Right lobe of liver (tissue), 6 donors: ENCODE measurements at regions not wholly inside any gene's neighbourhood (a gene's known extent, or its start where the extent isn't known, plus 50 kb on each side); places are given as distances from the start of the nearest gene placed in this dataset.

Experiments
- ATAC-seq, 4 donors: fragments of 200-7000 bp; cut with Tn5 transposase; one replicate each; pipeline ENCODE4 v1.9.1; 2020; ENCODE audit warnings: mild to moderate bottlenecking in 4 of 4, moderate library complexity in 4 of 4
- DNase-seq, 3 donors: peaks; one replicate each; pipeline ENCODE4 v3.0.0-alpha.2; 2020
- H3K27ac ChIP-seq, 3 donors: fragments of 200-600 bp; one replicate each; pipeline ENCODE4 v1.8.0; 2022
- H3K27me3 ChIP-seq, 2 donors: fragments of 200-600 bp; one replicate each; pipeline ENCODE4 v1.8.0; 2022
- H3K36me3 ChIP-seq, 4 donors: fragments of 200-600 bp; sonication (generic) in 1 of 4; one replicate each; pipeline versions ENCODE4 v1.5.1 to v1.8.0; 2017 to 2022; ENCODE audit warnings: control low read depth in 1 of 4
- H3K4me1 ChIP-seq, 4 donors: fragments of 200-600 bp; sonication (generic) in 1 of 4; one replicate each; pipeline versions ENCODE4 v1.5.1 to v1.8.0; 2017 to 2022; ENCODE audit warnings: control low read depth in 1 of 4
- H3K4me3 ChIP-seq, 3 donors: fragments of 200-600 bp; one replicate each; pipeline ENCODE4 v1.8.0; 2022
- H3K9me3 ChIP-seq, 4 donors: fragments of 200-600 bp; sonication (generic) in 1 of 4; one replicate each; pipeline versions ENCODE4 v1.5.1 to v1.8.0; 2017 to 2022; ENCODE audit warnings: control low read depth in 1 of 4
- CTCF ChIP-seq, 4 donors: fragments of 200-600 bp in 3 of 4; fragments of 450-650 bp in 1 of 4; IDR thresholded peaks; one replicate each; pipeline versions ENCODE4 v1.5.1 to v1.8.0; 2016 to 2022; ENCODE audit warnings: antibody characterized with exemption in 4 of 4, mild to moderate bottlenecking in 2 of 4
- POLR2A ChIP-seq: fragments of 450-650 bp; IDR thresholded peaks from one replicate; pipeline ENCODE4 v1.6.1; 2017; ENCODE audit warnings: antibody characterized with exemption, mild to moderate bottlenecking
- WGBS: methylation state at CpG from one replicate; pipeline ENCODE4 v1.1.6; 2018; ENCODE audit warnings: low coverage, low lambda C conversion rate; ENCODE audit not compliant: insufficient coverage; ENCODE audit errors: missing lambda C conversion rate; 5-methylcytosine and 5-hydroxymethylcytosine counted together
- intact Hi-C, 2 donors: fragments of 100-400 bp; cut with DNase I; formaldehyde crosslinking; loops; one replicate each; pipeline versions ENCODE4 v1.11.2 to v1.14.1; 2022
- donor health status: DM: no; HTN: yes; CAD: no.
- donor health status: DM: no; HTN: no; CAD: no.
- donor health status: DM: no; HTN: no; CAD: no.
- donor health status: DM: no; HTN: yes; CAD: no.
- donor health status: DM: no; HTN: yes; CAD: no.

- no peak for TF ChIP-seq POLR2A
- TF ChIP-seq CTCF (IDR thresholded peaks at IDR 0.05): no peak
- intact Hi-C loops: no loop called here
These were observed 287.2 kb upstream of the SASH1 start for GRCh38 chr6:148055419-148055818.

GRCh38 chr6:148059869-148060268 lies 282.8 kb upstream of the SASH1 start:
- Histone ChIP-seq H3K27me3 (no peaks in the 10 kb centered on the region), H3K27ac (no peak overlapping the region), H3K9me3 (no peaks in the 10 kb centered on the region), H3K4me1 (no peaks in the 10 kb centered on the region), H3K4me3 (no peak overlapping the region), H3K36me3 (no peaks in the 10 kb centered on the region)
- DNase-seq: no peak
- ATAC-seq: no peak
- intact Hi-C loops: no loop called here
- WGBS: 33% methylated on average over 1 of the region's 1 CpG
- TF ChIP-seq CTCF (IDR thresholded peaks at IDR 0.05): no peak

More at GRCh38 chr6:148055419-148055818, 287.2 kb upstream of the SASH1 start:
- Histone ChIP-seq H3K4me3 (no peak overlapping the region), H3K27me3 (no peaks in the 10 kb centered on the region), H3K36me3 (no peaks in the 10 kb centered on the region), H3K9me3 (no peaks in the 10 kb centered on the region), H3K27ac (no peak overlapping the region), H3K4me1 (no peaks in the 10 kb centered on the region)
- DNase-seq (no peak), ATAC-seq (no peak)
- WGBS: 89% methylated on average over 3 of the region's 3 CpGs

GRCh38 chr6:148064406-148065134 lies 278.1 kb upstream of the SASH1 start:
- 33% methylated on average over 1 of the region's 12 CpGs for WGBS
- H3K27me3 ChIP-seq: no peaks in the 10 kb centered on the region
- intact Hi-C loops: no loop called here
- no peaks in the 10 kb centered on the region for H3K36me3 ChIP-seq
- H3K4me1 ChIP-seq: no peaks in the 10 kb centered on the region
- H3K4me3 ChIP-seq: no peak overlapping the region
- no peaks in the 10 kb centered on the region for H3K9me3 ChIP-seq
- TF ChIP-seq POLR2A: no peak
- TF ChIP-seq CTCF (IDR thresholded peaks at IDR 0.05): no peak
- H3K27ac ChIP-seq: no peak overlapping the region
- ATAC-seq: no peak
- no peak for DNase-seq

GRCh38 chr6:148068437-148069061 lies 274.1 kb upstream of the SASH1 start:
- Histone ChIP-seq H3K36me3 (no peaks in the 10 kb centered on the region), H3K27ac (no peak overlapping the region), H3K9me3 (no peaks in the 10 kb centered on the region), H3K27me3 (no peaks in the 10 kb centered on the region), H3K4me3 (no peak overlapping the region), H3K4me1 (no peaks in the 10 kb centered on the region)
- intact Hi-C loops: no loop called here
- TF ChIP-seq CTCF (IDR thresholded peaks at IDR 0.05) (no peak), POLR2A (no peak)
- ATAC-seq (no peak), DNase-seq (no peak)
- 43% methylated on average over 11 of the region's 11 CpGs for WGBS
